NCI-H446 (cell line): ENCODE measurements at regions not wholly inside any gene's neighbourhood (a gene's known extent, or its start where the extent isn't known, plus 50 kb on each side); places are given as distances from the start of the nearest gene placed in this dataset.
A peak's percentile ranks its signal among the peaks of the same experiment; 100 is the strongest.

Source experiments
- DNase-seq, 2 experiments: peaks; one replicate each; lab custom pipeline; 2025; lab: John Stamatoyannopoulos, UW

DNA sequence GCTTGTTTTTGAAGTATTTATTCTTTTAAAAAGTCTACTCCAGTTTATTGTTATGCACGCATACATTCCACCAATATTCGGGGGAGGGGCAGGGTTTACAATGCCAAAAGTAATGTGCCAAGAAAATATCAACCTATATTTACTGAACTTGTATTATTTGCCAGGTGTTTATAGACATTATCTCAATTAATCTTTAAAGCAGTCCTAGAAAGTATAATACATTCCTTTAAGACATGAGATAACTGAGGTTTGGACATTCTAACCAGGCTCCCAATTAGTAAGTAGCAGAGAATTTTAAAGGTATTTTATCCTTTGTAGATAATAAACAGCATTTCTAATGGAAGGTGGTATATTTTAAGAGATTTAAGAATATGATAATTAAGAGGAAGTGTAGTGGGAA is 124.5 kb upstream of the LRIG3 start:
- DNase-seq, result no peak

DNA sequence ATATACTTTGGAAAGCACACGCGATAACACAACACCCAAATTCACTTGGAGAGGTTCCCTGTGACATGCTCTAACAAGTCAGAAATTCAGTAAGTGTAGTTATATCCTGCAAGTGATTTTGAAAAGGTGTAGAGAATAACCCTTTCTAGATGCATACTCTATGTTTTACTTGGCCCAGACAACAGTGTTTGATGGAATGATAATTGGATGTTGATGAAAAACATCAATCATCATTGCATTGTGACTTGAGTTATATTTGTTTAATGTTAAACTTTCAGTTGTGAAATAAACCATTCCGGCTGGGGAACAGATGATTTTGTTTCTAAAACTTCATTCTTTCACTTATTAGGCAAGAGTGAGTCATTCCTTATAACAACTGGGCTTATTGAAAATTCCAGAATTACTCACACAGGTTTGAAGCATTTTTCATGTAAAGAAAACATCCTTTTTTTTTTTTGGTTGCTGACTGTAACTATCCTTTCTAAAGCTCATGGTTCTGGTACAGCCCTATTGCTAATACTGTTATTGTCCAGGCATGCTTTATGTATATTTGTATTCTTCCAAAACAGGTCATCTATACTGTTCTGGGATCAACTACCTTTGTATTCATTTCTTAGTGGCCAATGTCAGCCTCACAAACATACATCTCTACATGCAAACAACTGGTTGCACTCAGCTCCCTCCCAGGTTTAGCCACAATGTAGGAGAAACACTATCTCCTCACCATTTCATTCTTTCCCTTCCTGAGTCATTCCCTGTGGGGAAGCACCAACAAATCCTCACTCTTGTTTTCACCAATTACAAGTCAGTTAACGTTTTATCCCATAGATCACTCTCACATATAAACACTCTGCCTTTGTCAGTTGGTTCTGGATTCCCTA is 121.2 kb upstream of the LRIG3 start:
- DNase-seq, result peak in 1 of 2 experiments; percentile 5

GRCh38 chr12:59040656-59041055 is 120.4 kb upstream of the LRIG3 start:
- no peak for DNase-seq

- no peak for DNase-seq
These were observed 119.7 kb upstream of the LRIG3 start for GRCh38 chr12:59040043-59040442.

DNA sequence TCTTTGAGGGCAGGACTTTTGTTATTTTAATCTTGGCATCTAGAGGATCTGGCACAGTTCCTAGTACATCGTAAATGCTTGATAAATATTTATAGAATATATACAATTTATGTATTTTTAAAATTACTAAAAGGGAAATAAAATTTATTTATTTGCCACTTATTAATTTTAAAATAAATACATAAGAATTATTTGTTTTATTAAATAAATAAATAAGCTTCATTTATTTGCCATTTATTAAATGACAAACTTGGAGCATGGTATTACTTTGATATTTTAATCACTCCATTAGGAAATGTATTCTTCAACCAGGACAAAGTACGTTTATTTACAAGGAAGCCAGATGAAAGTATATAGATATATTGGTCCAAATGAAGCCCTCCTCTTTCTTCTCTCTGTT is 118.7 kb upstream of the LRIG3 start:
- no peak for DNase-seq

- DNase-seq, result no peak
These were observed 116.9 kb upstream of the LRIG3 start for GRCh38 chr12:59036973-59037762.

GRCh38 chr12:59036347-59036746 is 116.0 kb upstream of the LRIG3 start:
- DNase-seq, result no peak

GRCh38 chr12:59031313-59031712 is 111.0 kb upstream of the LRIG3 start:
- no peak for DNase-seq

DNA sequence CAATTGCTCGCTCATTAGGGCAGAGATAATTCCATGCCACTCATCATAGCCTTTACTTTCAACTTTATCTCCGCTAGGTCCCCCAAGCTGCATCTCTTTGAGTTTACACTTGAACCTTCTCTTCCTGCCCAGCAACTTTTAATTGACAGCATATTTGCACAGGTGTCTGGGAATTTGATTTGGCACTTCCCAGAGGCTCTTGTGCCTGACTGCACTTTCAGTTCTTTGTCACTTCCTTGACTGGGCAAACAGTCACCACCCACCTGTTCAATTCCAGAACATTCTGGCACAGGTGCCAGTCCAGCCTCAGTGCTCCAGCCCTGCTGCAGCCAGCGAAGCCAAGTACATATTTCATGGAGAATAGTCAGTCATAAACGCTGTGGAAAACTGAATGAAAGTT is 110.1 kb upstream of the LRIG3 start:
- DNase-seq, result no peak

GRCh38 chr12:59027199-59027598 is 106.9 kb upstream of the LRIG3 start:
- DNase-seq, result no peak

DNA sequence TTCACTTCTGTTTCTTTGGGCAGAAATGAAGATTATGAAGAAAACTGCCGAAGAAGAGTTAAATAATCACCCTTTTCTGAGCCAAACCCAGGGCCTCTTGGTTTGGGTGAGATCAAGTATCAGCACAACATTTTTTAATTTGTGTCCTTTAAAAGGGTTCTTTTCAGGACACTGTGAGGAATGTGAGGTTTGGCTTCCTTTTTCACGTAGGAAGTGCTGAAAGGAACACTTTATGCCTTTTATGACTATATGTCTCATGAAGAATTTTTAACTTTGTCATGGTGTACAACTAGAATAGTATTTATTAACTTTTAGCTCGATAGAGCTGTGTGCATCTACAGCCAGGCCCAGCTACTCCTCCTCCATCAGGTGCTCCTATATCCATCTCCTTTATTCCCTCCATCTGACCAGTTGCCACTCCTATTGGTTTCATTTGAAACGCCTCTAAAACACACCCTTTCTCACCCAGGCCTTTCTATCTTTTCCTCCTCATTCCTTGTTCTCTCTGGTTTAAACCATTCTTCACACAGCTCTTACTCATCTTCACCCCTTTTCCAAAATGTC is 103.6 kb upstream of the LRIG3 start:
- DNase-seq, result no peak

DNA sequence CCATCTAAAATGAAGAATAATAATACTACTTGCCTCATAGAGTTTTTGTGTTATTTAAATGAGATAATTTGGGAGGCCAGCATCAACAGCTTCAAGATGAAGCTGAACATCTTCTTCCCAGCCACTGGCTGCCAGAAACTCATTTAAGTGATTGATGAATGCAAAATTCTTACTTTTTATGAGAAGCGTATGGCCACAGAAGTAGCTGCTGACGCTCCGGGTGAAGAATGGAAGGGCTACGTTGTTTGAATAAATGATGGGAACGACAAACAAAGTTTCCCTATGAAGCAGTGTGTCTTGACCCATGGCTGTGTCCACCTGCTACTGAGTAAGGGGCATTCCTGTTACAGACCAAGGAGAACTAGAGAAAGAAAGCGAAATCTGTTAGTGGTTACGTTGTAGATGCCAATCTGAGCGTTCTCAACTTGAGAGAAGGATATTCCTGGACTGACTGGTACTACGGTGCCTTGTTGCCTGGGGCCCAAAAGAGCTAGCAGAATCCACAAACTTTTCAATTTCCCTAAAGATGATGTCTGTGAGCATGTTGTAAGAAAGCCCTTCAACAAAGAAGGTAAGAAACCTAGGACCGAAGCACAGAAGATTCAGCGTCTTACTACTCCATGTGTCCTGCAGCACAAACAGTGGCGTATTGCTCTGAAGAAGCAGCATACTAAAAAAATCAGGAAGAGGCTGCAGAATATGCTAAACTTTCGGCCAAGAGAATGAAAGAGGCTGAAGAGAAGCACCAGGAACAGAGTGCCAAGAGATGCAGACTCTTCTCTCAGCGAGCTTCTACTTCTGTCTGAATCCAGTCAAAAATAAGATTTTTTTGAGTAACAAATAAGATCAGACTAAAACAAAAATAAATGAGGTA is 100.0 kb upstream of the LRIG3 start:
- DNase-seq, result no peak

GRCh38 chr12:59014885-59015284 is 94.6 kb upstream of the LRIG3 start:
- DNase-seq, result no peak

DNA sequence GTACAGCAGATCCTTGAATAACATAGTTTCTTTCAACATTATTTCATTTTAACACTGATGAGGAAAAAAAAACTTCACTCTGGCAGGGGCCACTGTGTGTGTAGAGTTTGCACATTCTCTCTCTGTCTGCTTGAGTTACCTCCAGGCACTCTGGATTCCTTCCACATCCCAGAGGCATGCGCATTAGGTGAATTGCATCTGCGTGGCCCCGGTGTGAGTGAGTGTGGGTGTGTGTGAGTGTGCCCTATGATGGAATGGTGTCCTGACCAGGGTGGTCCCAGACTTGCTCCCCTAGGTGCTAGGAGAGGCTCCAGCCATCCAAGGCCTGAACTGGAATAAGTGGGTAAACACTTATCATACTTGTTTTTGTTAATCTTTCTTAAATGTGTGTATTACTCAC is 90.6 kb upstream of the LRIG3 start:
- no peak for DNase-seq

GRCh38 chr12:59010118-59010517 is 89.8 kb upstream of the LRIG3 start:
- no peak for DNase-seq

DNA sequence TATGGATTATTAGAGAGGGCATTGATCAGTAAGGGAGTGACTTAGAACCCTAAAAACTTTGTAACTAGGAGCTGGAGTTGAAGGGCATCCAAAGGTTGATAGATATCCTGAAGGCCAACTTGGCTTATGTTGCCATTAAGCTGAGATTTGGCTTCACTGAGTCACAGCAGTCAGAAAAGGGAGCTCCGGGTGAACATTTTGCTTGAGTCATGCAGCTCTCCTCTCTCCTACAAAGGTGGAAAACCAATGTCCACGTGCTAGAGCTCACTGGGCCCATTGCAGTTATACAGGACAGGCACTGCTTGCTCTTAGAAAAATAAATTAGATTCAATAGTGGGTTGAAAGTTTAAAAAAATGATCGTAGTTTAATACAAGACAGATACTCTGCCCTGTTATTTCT is 87.3 kb upstream of the LRIG3 start:
- DNase-seq, result no peak

- DNase-seq, result peak; percentile 7 to 59
These were observed 85.1 kb upstream of the LRIG3 start for GRCh38 chr12:59005193-59005955.

DNA sequence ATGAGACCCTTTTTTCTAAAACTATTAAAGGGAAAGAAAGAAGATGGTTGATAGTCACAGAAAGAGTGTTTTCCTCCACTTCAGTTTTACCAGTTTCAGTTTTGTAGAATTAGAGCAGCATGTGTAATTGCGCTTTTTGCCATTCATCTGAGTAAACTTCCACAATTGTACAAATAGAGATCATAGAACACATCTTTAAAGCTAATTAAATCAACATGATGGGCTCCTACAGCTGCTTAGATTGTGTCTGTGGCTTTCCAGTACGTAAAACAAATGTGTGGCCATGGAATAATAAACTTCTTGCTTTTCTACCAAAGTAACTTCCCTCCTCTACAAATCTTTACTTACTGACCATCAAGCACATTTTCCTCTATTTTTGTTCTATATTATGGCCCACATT is 84.2 kb upstream of the LRIG3 start:
- no peak for DNase-seq

- no peak for DNase-seq
These were observed 75.5 kb upstream of the LRIG3 start for GRCh38 chr12:58995666-58996363.

GRCh38 chr12:58988643-58989344 is 68.5 kb upstream of the LRIG3 start:
- no peak for DNase-seq
